NT2/D1 (cell line): ENCODE measurements at regions not wholly inside any gene's neighbourhood (a gene's known extent, or its start where the extent isn't known, plus 50 kb on each side); places are given as distances from the start of the nearest gene placed in this dataset.

Source experiments
- SUZ12 ChIP-seq: IDR thresholded peaks from 2 replicates; pipeline ENCODE4 v1.6.1; 2011; ENCODE audit not compliant: insufficient read length, insufficient read depth; ENCODE audit errors: extremely low read depth
- ZNF274 ChIP-seq: IDR thresholded peaks from 2 replicates; pipeline ENCODE4 v1.6.1; 2011; ENCODE audit warnings: mild to moderate bottlenecking, low read depth, low read length

DNA sequence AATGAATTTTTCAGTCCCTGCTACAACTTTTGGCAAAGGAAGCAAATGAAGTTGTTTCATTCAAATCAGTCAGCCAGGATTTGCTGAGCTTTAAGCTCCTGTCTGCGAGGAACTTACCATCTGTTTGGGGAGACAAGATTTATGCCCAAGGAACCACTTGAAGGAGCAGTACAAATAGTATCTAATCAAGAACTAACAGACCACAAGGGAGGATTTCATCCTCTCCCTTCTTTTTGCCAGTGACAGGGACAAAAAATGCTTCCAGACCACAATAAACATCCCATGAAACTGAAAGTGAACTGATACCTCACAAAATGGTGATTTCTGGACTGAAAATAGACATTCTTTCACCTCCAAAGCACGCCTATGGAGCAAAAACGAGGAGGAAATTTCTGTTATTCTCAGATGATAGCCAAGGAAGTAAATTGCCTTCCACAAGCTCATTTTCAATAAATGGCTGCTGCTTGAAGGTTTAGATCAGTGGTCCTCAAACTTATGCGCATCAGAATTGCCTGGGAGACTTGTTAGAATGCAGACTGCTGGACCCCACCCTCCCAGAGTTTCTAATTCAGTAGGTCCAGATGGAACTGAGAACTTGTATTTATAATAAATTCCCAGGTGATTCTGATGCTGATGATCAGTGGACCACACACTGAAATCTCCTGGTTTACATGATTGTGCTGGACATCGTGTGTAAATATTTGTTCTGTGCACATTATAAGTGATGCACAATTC lies 202.4 kb upstream of the GADL1 start:
- TF ChIP-seq SUZ12 (no peak), ZNF274 (no peak)
